Common myeloid progenitor, CD34-positive (primary cell): ENCODE measurements at regions not wholly inside any gene's neighbourhood (a gene's known extent, or its start where the extent isn't known, plus 50 kb on each side); places are given as distances from the start of the nearest gene placed in this dataset.
"Not testable (repeated sequence)": the region's sequence is repeated elsewhere in the genome, so short reads cannot be mapped to it uniquely, and the experiment has no call there.

ENCODE experiments used
- CTCF ChIA-PET: fragments of 350-600 bp; sonication (Branson Sonifier 250); formaldehyde crosslinking; loops from one replicate; lab custom pipeline; 2021; ENCODE audit warnings: antibody characterized with exemption; lab: Charles Lee
- POLR2A ChIA-PET: fragments of 350-600 bp; sonication (Branson Sonifier 250); formaldehyde crosslinking; loops from one replicate; lab custom pipeline; 2021; ENCODE audit warnings: antibody characterized with exemption; lab: Charles Lee
- DNase-seq, 3 donors: peaks; one replicate each; pipeline versions ENCODE4 v3.0.0 to v3.0.0-alpha.2; 2013
- H3K27ac ChIP-seq, 2 experiments: 1 replicate in 1 of 2; 2 replicates in 1 of 2; pipeline ENCODE4 v1.7.0; 2013; ENCODE audit warnings: inconsistent platforms in 2 of 2, low read length in 2 of 2, mild to moderate bottlenecking in 2 of 2, low read depth in 1 of 2, moderate library complexity in 1 of 2; ENCODE audit not compliant: severe bottlenecking in 2 of 2, insufficient read depth in 1 of 2, poor library complexity in 1 of 2
- H3K27me3 ChIP-seq, 5 experiments: replicated peaks in 2 of 5; 1 replicate in 3 of 5; 2 replicates in 2 of 5; pipeline versions ENCODE4 v1.6.1 to v1.7.0; 2013; ENCODE audit warnings: low read length in 4 of 5, mild to moderate bottlenecking in 2 of 5, moderate library complexity in 2 of 5, inconsistent platforms in 1 of 5; ENCODE audit not compliant: insufficient read depth in 5 of 5, control insufficient read depth in 4 of 5
- H3K36me3 ChIP-seq, 4 experiments: 1 replicate in 2 of 4; 2 replicates in 2 of 4; pipeline versions ENCODE4 v1.6.1 to v1.7.0; 2013; ENCODE audit warnings: low read length in 3 of 4, control low read depth in 1 of 4, mild to moderate bottlenecking in 1 of 4; ENCODE audit not compliant: control insufficient read depth in 4 of 4, insufficient read depth in 4 of 4
- H3K4me1 ChIP-seq, 4 experiments: 1 replicate in 3 of 4; 2 replicates in 1 of 4; pipeline versions ENCODE4 v1.6.1 to v1.7.1; 2013; ENCODE audit warnings: low read length in 3 of 4, mild to moderate bottlenecking in 3 of 4, control low read depth in 1 of 4, inconsistent platforms in 1 of 4, moderate library complexity in 1 of 4; ENCODE audit not compliant: control insufficient read depth in 4 of 4, insufficient read depth in 4 of 4; ENCODE audit errors: control extremely low read depth in 1 of 4
- H3K4me3 ChIP-seq, 7 experiments: 1 replicate in 4 of 7; 2 replicates in 3 of 7; pipeline versions ENCODE4 v1.5.1 to v1.7.0; 2013; ENCODE audit warnings: mild to moderate bottlenecking in 7 of 7, low read length in 6 of 7, moderate library complexity in 6 of 7, inconsistent platforms in 2 of 7, low read depth in 2 of 7, control low read depth in 1 of 7; ENCODE audit not compliant: insufficient read depth in 4 of 7, control insufficient read depth in 1 of 7; ENCODE audit errors: extremely low read depth in 1 of 7
- H3K9me3 ChIP-seq, 5 experiments: 1 replicate in 4 of 5; 2 replicates in 1 of 5; pipeline versions ENCODE4 v1.6.1 to v1.7.1; 2013; ENCODE audit warnings: low read length in 4 of 5, mild to moderate bottlenecking in 2 of 5, inconsistent platforms in 1 of 5, low read depth in 1 of 5, moderate library complexity in 1 of 5; ENCODE audit not compliant: control insufficient read depth in 4 of 5, insufficient read depth in 2 of 5; ENCODE audit errors: control extremely low read depth in 1 of 5
- WGBS: methylation state at CpG from one replicate; pipeline ENCODE4 v1.1.5; 2013; ENCODE audit not compliant: insufficient coverage; 5-methylcytosine and 5-hydroxymethylcytosine counted together

DNA sequence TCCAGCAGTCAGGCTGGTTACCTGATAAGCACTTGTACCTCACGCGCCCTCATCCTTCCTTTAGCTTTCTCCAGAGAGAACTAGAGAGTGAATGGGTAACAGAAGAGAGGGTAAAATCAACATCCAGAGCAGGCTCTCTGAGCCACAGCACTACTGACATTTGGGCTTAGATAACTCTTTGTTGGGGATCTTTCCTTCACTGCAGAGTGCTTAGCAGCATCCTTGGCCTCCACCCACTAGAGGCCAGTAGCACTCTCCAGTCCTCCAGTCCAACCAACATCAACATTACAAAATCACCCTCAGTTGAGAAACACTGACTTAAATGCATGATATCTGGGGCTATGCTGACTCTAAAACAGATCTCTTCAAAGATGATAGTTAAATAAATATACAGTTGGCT is 220.7 kb downstream of the TACR3 start:
- H3K27me3 ChIP-seq = no peaks in the 10 kb centered on the region
- H3K36me3 ChIP-seq = no peaks in the 10 kb centered on the region
- no peak for DNase-seq
- no peaks in the 10 kb centered on the region for H3K9me3 ChIP-seq
- no peak overlapping the region for H3K27ac ChIP-seq
- H3K4me1 ChIP-seq = no peaks in the 10 kb centered on the region
- CTCF ChIA-PET = no interaction called here
- WGBS = 100% methylated on average over 2 of the region's 2 CpGs
- H3K4me3 ChIP-seq = no peak overlapping the region
- POLR2A ChIA-PET = no interaction called here

GRCh38 chr4:103498161-103499070 is 221.4 kb downstream of the TACR3 start:
- Histone ChIP-seq H3K36me3 (no peaks in the 10 kb centered on the region), H3K4me3 (no peak overlapping the region), H3K27ac (no peak overlapping the region), H3K27me3 (no peaks in the 10 kb centered on the region), H3K9me3 (no peaks in the 10 kb centered on the region), H3K4me1 (no peaks in the 10 kb centered on the region)
- 71% methylated on average over 7 of the region's 8 CpGs for WGBS
- ChIA-PET POLR2A (no interaction called here), CTCF (no interaction called here)
- no peak for DNase-seq

DNA sequence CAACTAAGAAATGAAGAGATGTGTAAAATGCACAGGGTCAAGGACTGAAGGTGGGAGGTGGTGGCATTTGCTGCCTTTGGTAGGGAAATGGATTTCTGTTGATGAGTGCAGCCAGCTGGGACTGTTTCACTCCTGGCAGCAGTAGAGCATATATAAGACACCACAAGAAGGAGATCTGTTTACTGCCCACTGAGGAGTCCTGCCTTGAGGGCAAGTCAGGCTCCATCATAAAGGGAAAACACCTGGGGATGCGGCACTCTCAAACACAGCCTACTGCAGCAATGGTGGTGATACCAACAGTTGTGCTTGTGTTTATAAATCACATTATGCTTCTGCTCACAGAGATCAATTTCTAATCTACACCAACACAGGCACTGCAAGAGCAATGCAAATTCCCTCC is 222.1 kb downstream of the TACR3 start:
- Histone ChIP-seq H3K4me1 (no peaks in the 10 kb centered on the region), H3K27me3 (no peaks in the 10 kb centered on the region), H3K36me3 (no peaks in the 10 kb centered on the region), H3K9me3 (no peaks in the 10 kb centered on the region), H3K4me3 (no peak overlapping the region), H3K27ac (no peak overlapping the region)
- WGBS = 100% methylated on average over 1 of the region's 1 CpG
- no peak for DNase-seq
- ChIA-PET POLR2A (no interaction called here), CTCF (no interaction called here)

GRCh38 chr4:103496800-103497199 is 223.0 kb downstream of the TACR3 start:
- ChIA-PET CTCF (no interaction called here), POLR2A (no interaction called here)
- DNase-seq = no peak
- H3K9me3 ChIP-seq = no peaks in the 10 kb centered on the region
- WGBS = 95% methylated on average over 5 of the region's 5 CpGs
- no peak overlapping the region for H3K4me3 ChIP-seq
- no peaks in the 10 kb centered on the region for H3K36me3 ChIP-seq
- H3K4me1 ChIP-seq = no peaks in the 10 kb centered on the region
- H3K27me3 ChIP-seq = no peaks in the 10 kb centered on the region
- H3K27ac ChIP-seq = no peak overlapping the region

- DNase-seq = no peak
- 98% methylated on average over 4 of the region's 4 CpGs for WGBS
- no peaks in the 10 kb centered on the region for H3K36me3 ChIP-seq
- H3K27me3 ChIP-seq = no peaks in the 10 kb centered on the region
- ChIA-PET CTCF (no interaction called here), POLR2A (interaction anchor here (0.5 kb wide), 1 partner anchor 534 kb away, joined by 4 read pairs; no protein-coding TSS in a partner anchor)
- no peaks in the 10 kb centered on the region for H3K4me1 ChIP-seq
- H3K4me3 ChIP-seq = no peak overlapping the region
- H3K27ac ChIP-seq = no peak overlapping the region
- H3K9me3 ChIP-seq = no peaks in the 10 kb centered on the region
Measured at GRCh38 chr4:103493450-103494159, 226.2 kb downstream of the TACR3 start.

DNA sequence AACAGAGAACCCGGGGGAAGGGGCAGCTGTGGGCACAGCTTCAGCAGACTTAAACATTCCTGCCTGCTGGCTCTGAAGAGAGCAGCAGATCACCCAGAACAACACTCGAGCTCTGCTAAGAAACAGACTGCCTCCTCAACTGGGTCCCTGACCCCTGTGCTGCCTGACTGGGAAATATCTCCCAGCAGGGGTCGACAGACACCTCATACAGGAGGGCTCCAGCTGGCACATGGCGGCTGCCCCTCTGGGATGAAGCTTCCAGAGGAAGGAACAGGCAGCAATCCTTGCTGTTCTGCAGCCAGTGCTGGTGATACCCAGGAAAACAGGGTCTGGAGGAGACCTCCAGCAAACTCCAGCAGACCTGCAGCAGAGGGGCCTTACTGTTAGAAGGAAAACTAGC is 234.5 kb downstream of the TACR3 start:
- H3K36me3 ChIP-seq, CTCF ChIA-PET, H3K27me3 ChIP-seq, POLR2A ChIA-PET, H3K4me1 ChIP-seq, DNase-seq, H3K9me3 ChIP-seq, H3K4me3 ChIP-seq, H3K27ac ChIP-seq: not testable (repeated sequence)
- 78% methylated on average over 3 of the region's 4 CpGs for WGBS

- no peaks in the 10 kb centered on the region for H3K9me3 ChIP-seq
- ChIA-PET POLR2A (no interaction called here), CTCF (interaction anchor here (1.6 kb wide), 1 partner anchor 10 kb away, joined by 4 read pairs; no protein-coding TSS in a partner anchor)
- no peaks in the 10 kb centered on the region for H3K4me1 ChIP-seq
- no peaks in the 10 kb centered on the region for H3K36me3 ChIP-seq
- H3K4me3 ChIP-seq = no peak overlapping the region
- no peaks in the 10 kb centered on the region for H3K27me3 ChIP-seq
- H3K27ac ChIP-seq = no peak overlapping the region
- no CpG with 5 or more reads among the region's 3 CpGs for WGBS
- no peak for DNase-seq
Measured at GRCh38 chr4:103484521-103484920, 235.3 kb downstream of the TACR3 start.
